ENCODE measurements at regions not wholly inside any gene's neighbourhood (a gene's known extent, or its start where the extent isn't known, plus 50 kb on each side); places are given as distances from the start of the nearest gene placed in this dataset.

DNA sequence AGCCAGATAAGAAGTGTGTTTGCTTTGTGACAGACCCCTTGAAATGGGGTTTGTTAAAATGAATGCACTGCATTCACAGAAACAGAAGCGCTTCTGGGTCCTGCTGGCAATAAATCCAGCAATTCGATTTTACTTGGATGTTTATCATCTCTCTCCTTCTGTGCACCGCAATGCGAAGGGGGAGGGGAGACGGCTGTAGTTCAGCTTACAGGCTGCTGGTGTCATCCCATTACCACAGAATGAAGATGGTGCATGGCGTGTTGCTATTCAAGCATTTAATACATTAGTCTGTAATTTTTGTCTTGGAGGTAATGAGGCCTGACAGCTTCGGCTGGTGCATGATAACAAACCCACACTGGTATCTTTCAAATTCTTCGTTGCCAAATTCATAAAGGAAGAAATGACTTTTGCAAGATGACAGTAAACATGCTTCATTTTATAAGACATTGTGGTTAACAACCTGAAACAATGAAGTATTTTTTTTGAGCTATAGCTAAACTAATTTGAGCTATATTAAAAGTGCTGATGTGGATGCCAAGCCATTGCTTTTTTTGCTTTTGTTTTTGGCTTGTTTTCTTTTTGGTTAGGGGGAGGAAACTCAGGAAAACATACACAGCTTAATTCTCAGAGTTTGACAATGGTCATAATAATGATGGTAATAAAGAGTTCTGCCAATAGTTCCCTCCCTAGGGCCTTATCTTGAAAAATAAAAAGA is 418.3 kb downstream of the OTOL1 start (continued):
- TF ChIP-seq ZNF512 (CRISPR knock-in tag; IDR thresholded peaks at IDR 0.05) (no peak), MAZ (IDR thresholded peaks at IDR 0.05; ENCODE audit: borderline replicate concordance, low read depth, low read length) (no peak), MAZ (CRISPR knock-in tag; IDR thresholded peaks at IDR 0.05; ENCODE audit: low read depth) (no peak), ZNF274 (CRISPR knock-in tag; IDR thresholded peaks at IDR 0.05) (no peak), MAFG (CRISPR knock-in tag; IDR thresholded peaks at IDR 0.05) (no peak), ZNF563 (CRISPR knock-in tag; IDR thresholded peaks at IDR 0.05) (no peak), STAG1 (CRISPR knock-in tag; IDR thresholded peaks at IDR 0.05) (peak; percentile 72), ZNF616 (CRISPR knock-in tag; IDR thresholded peaks at IDR 0.05; ENCODE audit: low read depth) (no peak), ZNF343 (CRISPR knock-in tag; IDR thresholded peaks at IDR 0.05) (no peak), THAP11 (CRISPR knock-in tag; IDR thresholded peaks at IDR 0.05) (no peak)
- TF ChIP-seq, protein P1, sequence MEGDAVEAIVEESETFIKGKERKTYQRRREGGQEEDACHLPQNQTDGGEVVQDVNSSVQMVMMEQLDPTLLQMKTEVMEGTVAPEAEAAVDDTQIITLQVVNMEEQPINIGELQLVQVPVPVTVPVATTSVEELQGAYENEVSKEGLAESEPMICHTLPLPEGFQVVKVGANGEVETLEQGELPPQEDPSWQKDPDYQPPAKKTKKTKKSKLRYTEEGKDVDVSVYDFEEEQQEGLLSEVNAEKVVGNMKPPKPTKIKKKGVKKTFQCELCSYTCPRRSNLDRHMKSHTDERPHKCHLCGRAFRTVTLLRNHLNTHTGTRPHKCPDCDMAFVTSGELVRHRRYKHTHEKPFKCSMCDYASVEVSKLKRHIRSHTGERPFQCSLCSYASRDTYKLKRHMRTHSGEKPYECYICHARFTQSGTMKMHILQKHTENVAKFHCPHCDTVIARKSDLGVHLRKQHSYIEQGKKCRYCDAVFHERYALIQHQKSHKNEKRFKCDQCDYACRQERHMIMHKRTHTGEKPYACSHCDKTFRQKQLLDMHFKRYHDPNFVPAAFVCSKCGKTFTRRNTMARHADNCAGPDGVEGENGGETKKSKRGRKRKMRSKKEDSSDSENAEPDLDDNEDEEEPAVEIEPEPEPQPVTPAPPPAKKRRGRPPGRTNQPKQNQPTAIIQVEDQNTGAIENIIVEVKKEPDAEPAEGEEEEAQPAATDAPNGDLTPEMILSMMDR (CRISPR knock-in tag; IDR thresholded peaks at IDR 0.05) = peak; percentile 79
- TF ChIP-seq, protein P2, sequence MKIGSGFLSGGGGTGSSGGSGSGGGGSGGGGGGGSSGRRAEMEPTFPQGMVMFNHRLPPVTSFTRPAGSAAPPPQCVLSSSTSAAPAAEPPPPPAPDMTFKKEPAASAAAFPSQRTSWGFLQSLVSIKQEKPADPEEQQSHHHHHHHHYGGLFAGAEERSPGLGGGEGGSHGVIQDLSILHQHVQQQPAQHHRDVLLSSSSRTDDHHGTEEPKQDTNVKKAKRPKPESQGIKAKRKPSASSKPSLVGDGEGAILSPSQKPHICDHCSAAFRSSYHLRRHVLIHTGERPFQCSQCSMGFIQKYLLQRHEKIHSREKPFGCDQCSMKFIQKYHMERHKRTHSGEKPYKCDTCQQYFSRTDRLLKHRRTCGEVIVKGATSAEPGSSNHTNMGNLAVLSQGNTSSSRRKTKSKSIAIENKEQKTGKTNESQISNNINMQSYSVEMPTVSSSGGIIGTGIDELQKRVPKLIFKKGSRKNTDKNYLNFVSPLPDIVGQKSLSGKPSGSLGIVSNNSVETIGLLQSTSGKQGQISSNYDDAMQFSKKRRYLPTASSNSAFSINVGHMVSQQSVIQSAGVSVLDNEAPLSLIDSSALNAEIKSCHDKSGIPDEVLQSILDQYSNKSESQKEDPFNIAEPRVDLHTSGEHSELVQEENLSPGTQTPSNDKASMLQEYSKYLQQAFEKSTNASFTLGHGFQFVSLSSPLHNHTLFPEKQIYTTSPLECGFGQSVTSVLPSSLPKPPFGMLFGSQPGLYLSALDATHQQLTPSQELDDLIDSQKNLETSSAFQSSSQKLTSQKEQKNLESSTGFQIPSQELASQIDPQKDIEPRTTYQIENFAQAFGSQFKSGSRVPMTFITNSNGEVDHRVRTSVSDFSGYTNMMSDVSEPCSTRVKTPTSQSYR (CRISPR knock-in tag; IDR thresholded peaks at IDR 0.05; ENCODE audit: borderline replicate concordance) = peak; percentile 82

Measured in HepG2 (cell line).